ENCODE measurements at regions not wholly inside any gene's neighbourhood (a gene's known extent, or its start where the extent isn't known, plus 50 kb on each side); places are given as distances from the start of the nearest gene placed in this dataset.

DNA sequence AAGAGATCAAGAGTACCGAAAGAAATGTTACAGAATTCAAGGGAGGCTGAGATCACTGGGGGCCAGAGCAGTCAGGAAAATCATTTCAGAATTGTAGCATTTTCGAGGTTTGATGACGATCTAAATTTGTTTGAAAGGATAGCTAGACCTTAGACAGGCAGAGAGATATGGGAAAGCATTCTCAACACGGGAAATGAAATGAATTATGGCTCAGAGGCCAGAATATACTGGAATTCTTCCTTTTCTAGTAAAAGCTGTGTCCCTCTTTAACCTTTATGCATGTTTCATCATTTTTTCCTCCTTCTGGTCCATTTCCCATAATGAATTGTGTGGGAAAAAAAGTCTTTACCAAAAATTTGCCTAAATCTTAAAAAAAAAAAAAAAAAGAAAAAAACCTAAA, 78.8 kb downstream of the NABP1 start:
- TF ChIP-seq EZH2phosphoT487 (IDR thresholded peaks at IDR 0.05; ENCODE audit: borderline replicate concordance, low read depth, low read length), result no peak
- TF ChIP-seq, protein P1, sequence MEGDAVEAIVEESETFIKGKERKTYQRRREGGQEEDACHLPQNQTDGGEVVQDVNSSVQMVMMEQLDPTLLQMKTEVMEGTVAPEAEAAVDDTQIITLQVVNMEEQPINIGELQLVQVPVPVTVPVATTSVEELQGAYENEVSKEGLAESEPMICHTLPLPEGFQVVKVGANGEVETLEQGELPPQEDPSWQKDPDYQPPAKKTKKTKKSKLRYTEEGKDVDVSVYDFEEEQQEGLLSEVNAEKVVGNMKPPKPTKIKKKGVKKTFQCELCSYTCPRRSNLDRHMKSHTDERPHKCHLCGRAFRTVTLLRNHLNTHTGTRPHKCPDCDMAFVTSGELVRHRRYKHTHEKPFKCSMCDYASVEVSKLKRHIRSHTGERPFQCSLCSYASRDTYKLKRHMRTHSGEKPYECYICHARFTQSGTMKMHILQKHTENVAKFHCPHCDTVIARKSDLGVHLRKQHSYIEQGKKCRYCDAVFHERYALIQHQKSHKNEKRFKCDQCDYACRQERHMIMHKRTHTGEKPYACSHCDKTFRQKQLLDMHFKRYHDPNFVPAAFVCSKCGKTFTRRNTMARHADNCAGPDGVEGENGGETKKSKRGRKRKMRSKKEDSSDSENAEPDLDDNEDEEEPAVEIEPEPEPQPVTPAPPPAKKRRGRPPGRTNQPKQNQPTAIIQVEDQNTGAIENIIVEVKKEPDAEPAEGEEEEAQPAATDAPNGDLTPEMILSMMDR (conservative IDR thresholded peaks at IDR 0.05; ENCODE audit: low read length), result no peak
